HepG2 (cell line): ENCODE measurements at regions not wholly inside any gene's neighbourhood (a gene's known extent, or its start where the extent isn't known, plus 50 kb on each side); places are given as distances from the start of the nearest gene placed in this dataset.

Experiments used
- ATAC-seq: fragments of 200-7000 bp; cut with Tn5 transposase; 3 replicates; pipeline ENCODE4 v1.9.1; 2020; ENCODE audit warnings: mild to moderate bottlenecking, moderate library complexity
- BruUV-seq: library from RNA; stranded (reverse); fragments of 400-500 nt; replicated peaks from 2 replicates; lab custom pipeline; 2021; lab: Mats Ljungman, UMichigan
- CTCF ChIA-PET: fragments of 300-600 bp; formaldehyde crosslinking; extraction: SDS; loops from one replicate; lab custom pipeline; 2021; ENCODE audit warnings: low total read pairs, inconsistent platforms, low intra/inter-chr PET ratio; lab: Yijun Ruan, JAX
- POLR2A ChIA-PET: fragments of 350-600 bp; sonication (Branson Sonifier 250); formaldehyde crosslinking; loops from one replicate; lab custom pipeline; 2020; ENCODE audit warnings: antibody characterized with exemption, inconsistent platforms; lab: Yijun Ruan, JAX
- DNase-seq: peaks from one replicate; pipeline ENCODE4 v3.0.0-alpha.2; 2015; ENCODE audit warnings: low spot score
- FAIRE-seq: peaks from 3 replicates; lab custom pipeline; 2011; peaks lifted over from hg19 to GRCh38; lab: Jason Lieb, UNC
- H2AFZ ChIP-seq: one replicate; pipeline ENCODE4 v1.6.1; 2011; ENCODE audit warnings: low read length, inconsistent platforms
- H3K27ac ChIP-seq: fragments of 300-600 bp; 3 replicates; pipeline ENCODE4 v1.8.0; 2011; ENCODE audit warnings: mixed run types, mild to moderate bottlenecking, mixed read lengths, low read length, inconsistent platforms; ENCODE audit not compliant: insufficient read depth; ENCODE audit errors: extremely low read length
- H3K27me3 ChIP-seq, 2 experiments: fragments of 200-600 bp in 1 of 2; 2 replicates in 1 of 2; 3 replicates in 1 of 2; pipeline versions ENCODE4 v1.6.0 to v1.8.0; 2011; ENCODE audit warnings: low read length in 2 of 2, mild to moderate bottlenecking in 2 of 2, moderate library complexity in 2 of 2, inconsistent platforms in 1 of 2; ENCODE audit not compliant: insufficient read depth in 2 of 2, control insufficient read depth in 1 of 2
- H3K36me3 ChIP-seq, 2 experiments: fragments of 200-600 bp in 1 of 2; replicated peaks in 1 of 2; 2 replicates in 1 of 2; 3 replicates in 1 of 2; pipeline versions ENCODE4 v1.5.1 to v1.8.0; 2011; ENCODE audit warnings: low read length in 2 of 2, inconsistent platforms in 1 of 2; ENCODE audit not compliant: insufficient read depth in 2 of 2, control insufficient read depth in 1 of 2
- H3K4me1 ChIP-seq: 2 replicates; pipeline ENCODE4 v1.5.1; 2012; ENCODE audit warnings: low read length, inconsistent platforms; ENCODE audit not compliant: insufficient read depth
- H3K4me2 ChIP-seq: 2 replicates; pipeline ENCODE4 v1.6.0; 2011; ENCODE audit warnings: low read depth, low read length, inconsistent platforms
- H3K4me3 ChIP-seq, 3 experiments: fragments of 200-600 bp in 1 of 3; sonication (generic), shearing (Covaris generic) in 1 of 3; replicated peaks in 1 of 3; 2 replicates each; pipeline ENCODE4 v1.5.1; 2011 to 2016; ENCODE audit warnings: low read length in 3 of 3, inconsistent platforms in 2 of 3, low read depth in 2 of 3, mild to moderate bottlenecking in 2 of 3, control low read depth in 1 of 3, mixed read lengths in 1 of 3; ENCODE audit not compliant: insufficient read depth in 1 of 3
- H3K79me2 ChIP-seq: one replicate; pipeline ENCODE4 v1.6.1; 2011; ENCODE audit warnings: low read length, inconsistent platforms; ENCODE audit not compliant: insufficient read depth
- H3K9ac ChIP-seq: 2 replicates; pipeline ENCODE4 v1.6.0; 2011; ENCODE audit warnings: mild to moderate bottlenecking, low read depth, low read length, inconsistent platforms; ENCODE audit not compliant: insufficient read depth
- H3K9me3 ChIP-seq: 2 replicates; pipeline ENCODE4 v1.5.1; 2012; ENCODE audit warnings: mild to moderate bottlenecking, low read length
- H4K20me1 ChIP-seq: 2 replicates; pipeline ENCODE4 v1.6.0; 2011; ENCODE audit warnings: inconsistent platforms, mild to moderate bottlenecking, low read length, moderate library complexity; ENCODE audit not compliant: insufficient read depth
- ATF1 ChIP-seq: IDR thresholded peaks from 2 replicates; pipeline ENCODE4 v1.6.1; 2016; ENCODE audit warnings: mild to moderate bottlenecking, control low read depth
- CBX5 ChIP-seq: sonication (generic); formaldehyde crosslinking; IDR thresholded peaks from 2 replicates; pipeline ENCODE4 v1.4.0; 2020; ENCODE audit warnings: missing genetic modification reagents, borderline replicate concordance
- GFI1 ChIP-seq: sonication (generic); formaldehyde crosslinking; IDR thresholded peaks from 2 replicates; pipeline ENCODE4 v1.5.0; 2020; ENCODE audit warnings: missing genetic modification reagents, mild to moderate bottlenecking, borderline replicate concordance
- HOXA7 ChIP-seq: sonication (generic); formaldehyde crosslinking; IDR thresholded peaks from 2 replicates; pipeline ENCODE4 v1.8.1; 2022; ENCODE audit warnings: mild to moderate bottlenecking, missing genetic modification reagents, moderate library complexity
- LCORL ChIP-seq, 2 experiments: fragments of 450-650 bp in 1 of 2; sonication (generic) in 1 of 2; formaldehyde crosslinking in 1 of 2; IDR thresholded peaks; 2 replicates each; pipeline versions ENCODE4 v1.5.0 to v1.6.1; 2017 to 2020; ENCODE audit warnings: antibody characterized with exemption in 1 of 2, missing genetic modification reagents in 1 of 2
- MYNN ChIP-seq: sonication (generic); formaldehyde crosslinking; IDR thresholded peaks from 2 replicates; pipeline ENCODE4 v1.4.0; 2020; ENCODE audit warnings: mild to moderate bottlenecking, low read depth, missing genetic modification reagents
- NCOA2 ChIP-seq: sonication (generic); formaldehyde crosslinking; IDR thresholded peaks from 2 replicates; pipeline ENCODE4 v1.8.0; 2022; ENCODE audit warnings: inconsistent platforms
- NFIC ChIP-seq: IDR thresholded peaks from 2 replicates; pipeline ENCODE4 v1.6.1; 2012; ENCODE audit warnings: mild to moderate bottlenecking, low read length, inconsistent platforms
- PCBP2 ChIP-seq: fragments of 200-400 bp; formaldehyde crosslinking; optimal IDR thresholded peaks from 2 replicates; pipeline ENCODE3; 2018; ENCODE audit warnings: low read length, low read depth; ENCODE audit not compliant: poor library complexity, severe bottlenecking
- SP4 ChIP-seq: sonication (generic); formaldehyde crosslinking; IDR thresholded peaks from 2 replicates; pipeline ENCODE4 v1.8.1; 2023; ENCODE audit warnings: mild to moderate bottlenecking, missing genetic modification reagents
- XBP1 ChIP-seq: sonication (generic); formaldehyde crosslinking; IDR thresholded peaks from 2 replicates; pipeline ENCODE4 v1.5.0; 2020; ENCODE audit warnings: missing genetic modification reagents
- YY1 ChIP-seq: IDR thresholded peaks from 2 replicates; pipeline ENCODE4 v1.6.1; 2011; ENCODE audit warnings: low read length, low read depth, moderate library complexity, mild to moderate bottlenecking; ENCODE audit not compliant: insufficient read depth, insufficient replicate concordance
- ZNF781 ChIP-seq: sonication (generic); formaldehyde crosslinking; IDR thresholded peaks from 2 replicates; pipeline ENCODE4 v1.5.1; 2020; ENCODE audit warnings: borderline replicate concordance, mild to moderate bottlenecking, missing genetic modification reagents; ENCODE audit errors: not compliant biosample characterization
- ZSCAN22 ChIP-seq: sonication (generic); formaldehyde crosslinking; IDR thresholded peaks from 2 replicates; pipeline ENCODE4 v1.4.0; 2020; ENCODE audit warnings: mild to moderate bottlenecking, missing genetic modification reagents
- WGBS: methylation state at CpG from one replicate; pipeline ENCODE4 v1.1.6; 2017; ENCODE audit warnings: low lambda C conversion rate; 5-methylcytosine and 5-hydroxymethylcytosine counted together
- in situ Hi-C: cut with HindIII; loops from 2 replicates; pipeline ENCODE4 v1.10.0; 2017; ENCODE audit warnings: low pct_unique_long_range_greater_than_20kb; ENCODE audit not compliant: extremely low pct_ligation_motif_present
- intact Hi-C: fragments of 100-400 bp; cut with micrococcal nuclease; formaldehyde crosslinking; loops from one replicate; pipeline ENCODE4 v1.10.0; 2022; ENCODE audit not compliant: unreplicated experiment
- TF ChIP-seq, protein P1 (sequence below): sonication (generic); formaldehyde crosslinking; IDR thresholded peaks from 2 replicates; pipeline ENCODE4 v1.5.1; 2020; ENCODE audit warnings: missing genetic modification reagents, mild to moderate bottlenecking, borderline replicate concordance
- TF ChIP-seq, protein P2 (sequence below): sonication (generic); formaldehyde crosslinking; IDR thresholded peaks from 2 replicates; pipeline ENCODE4 v1.4.0; 2020; ENCODE audit warnings: missing genetic modification reagents
- TF ChIP-seq, protein P3 (sequence below): sonication (generic); formaldehyde crosslinking; IDR thresholded peaks from 2 replicates; pipeline ENCODE4 v1.5.1; 2020; ENCODE audit warnings: missing genetic modification reagents, mild to moderate bottlenecking, borderline replicate concordance
- TF ChIP-seq, protein P4 (sequence below): sonication (generic); formaldehyde crosslinking; IDR thresholded peaks from 2 replicates; pipeline ENCODE4 v1.4.0; 2020; ENCODE audit warnings: missing genetic modification reagents

DNA sequence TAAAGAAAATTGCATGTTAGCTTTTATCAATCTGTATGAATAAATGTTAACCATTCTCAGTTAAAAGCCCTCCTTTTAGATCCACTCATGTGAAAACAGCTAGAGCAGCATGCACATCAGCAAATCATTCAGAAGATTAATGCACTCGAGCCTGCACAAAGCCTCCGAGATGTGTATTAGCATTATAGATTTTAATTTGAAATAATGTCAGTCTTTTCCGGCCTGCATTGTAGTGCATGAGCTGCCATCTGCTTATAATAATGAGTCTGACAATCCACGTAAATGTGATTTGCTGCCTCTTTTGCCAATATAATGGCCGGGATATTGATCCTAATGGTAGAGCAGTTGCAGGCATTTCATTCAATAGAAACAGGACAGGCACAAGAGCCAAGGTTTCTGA lies 585.1 kb downstream of the IRX1 start:
- H3K4me3 ChIP-seq, result no peak overlapping the region
- H3K9me3 ChIP-seq, result peaks cover 84% of the 10 kb centered on the region
- in situ Hi-C loops (no loop called here), intact Hi-C loops (no loop called here)
- BruUV-seq, result no TSS peak
- no peaks in the 10 kb centered on the region for H3K36me3 ChIP-seq
- ChIA-PET POLR2A (no interaction called here), CTCF (no interaction called here)
- no peaks in the 10 kb centered on the region for H4K20me1 ChIP-seq
- H3K4me2 ChIP-seq, result no peak overlapping the region
- ATAC-seq (no peak), FAIRE-seq (no peak), DNase-seq (no peak)
- no peaks in the 10 kb centered on the region for H3K79me2 ChIP-seq
- no peak overlapping the region for H2AFZ ChIP-seq
- no peak overlapping the region for H3K27ac ChIP-seq
- no peaks in the 10 kb centered on the region for H3K4me1 ChIP-seq
- TF ChIP-seq, protein P1, sequence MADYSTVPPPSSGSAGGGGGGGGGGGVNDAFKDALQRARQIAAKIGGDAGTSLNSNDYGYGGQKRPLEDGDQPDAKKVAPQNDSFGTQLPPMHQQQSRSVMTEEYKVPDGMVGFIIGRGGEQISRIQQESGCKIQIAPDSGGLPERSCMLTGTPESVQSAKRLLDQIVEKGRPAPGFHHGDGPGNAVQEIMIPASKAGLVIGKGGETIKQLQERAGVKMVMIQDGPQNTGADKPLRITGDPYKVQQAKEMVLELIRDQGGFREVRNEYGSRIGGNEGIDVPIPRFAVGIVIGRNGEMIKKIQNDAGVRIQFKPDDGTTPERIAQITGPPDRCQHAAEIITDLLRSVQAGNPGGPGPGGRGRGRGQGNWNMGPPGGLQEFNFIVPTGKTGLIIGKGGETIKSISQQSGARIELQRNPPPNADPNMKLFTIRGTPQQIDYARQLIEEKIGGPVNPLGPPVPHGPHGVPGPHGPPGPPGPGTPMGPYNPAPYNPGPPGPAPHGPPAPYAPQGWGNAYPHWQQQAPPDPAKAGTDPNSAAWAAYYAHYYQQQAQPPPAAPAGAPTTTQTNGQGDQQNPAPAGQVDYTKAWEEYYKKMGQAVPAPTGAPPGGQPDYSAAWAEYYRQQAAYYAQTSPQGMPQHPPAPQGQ, result no peak
- TF ChIP-seq CBX5 (CRISPR knock-in tag) (no peak), ZNF781 (CRISPR knock-in tag) (no peak), ZSCAN22 (CRISPR knock-in tag) (no peak), GFI1 (no peak), ATF1 (CRISPR knock-in tag) (no peak), NFIC (no peak), XBP1 (CRISPR knock-in tag) (no peak), LCORL (IDR thresholded peaks at IDR 0.05) (no peak), LCORL (CRISPR knock-in tag; IDR thresholded peaks at IDR 0.05) (no peak), NCOA2 (no peak), MYNN (no peak), YY1 (no peak), PCBP2 (no peak), SP4 (CRISPR knock-in tag) (no peak), HOXA7 (CRISPR knock-in tag) (no peak)
- TF ChIP-seq, protein P2, sequence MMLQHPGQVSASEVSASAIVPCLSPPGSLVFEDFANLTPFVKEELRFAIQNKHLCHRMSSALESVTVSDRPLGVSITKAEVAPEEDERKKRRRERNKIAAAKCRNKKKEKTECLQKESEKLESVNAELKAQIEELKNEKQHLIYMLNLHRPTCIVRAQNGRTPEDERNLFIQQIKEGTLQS, result no peak
- TF ChIP-seq, protein P3, sequence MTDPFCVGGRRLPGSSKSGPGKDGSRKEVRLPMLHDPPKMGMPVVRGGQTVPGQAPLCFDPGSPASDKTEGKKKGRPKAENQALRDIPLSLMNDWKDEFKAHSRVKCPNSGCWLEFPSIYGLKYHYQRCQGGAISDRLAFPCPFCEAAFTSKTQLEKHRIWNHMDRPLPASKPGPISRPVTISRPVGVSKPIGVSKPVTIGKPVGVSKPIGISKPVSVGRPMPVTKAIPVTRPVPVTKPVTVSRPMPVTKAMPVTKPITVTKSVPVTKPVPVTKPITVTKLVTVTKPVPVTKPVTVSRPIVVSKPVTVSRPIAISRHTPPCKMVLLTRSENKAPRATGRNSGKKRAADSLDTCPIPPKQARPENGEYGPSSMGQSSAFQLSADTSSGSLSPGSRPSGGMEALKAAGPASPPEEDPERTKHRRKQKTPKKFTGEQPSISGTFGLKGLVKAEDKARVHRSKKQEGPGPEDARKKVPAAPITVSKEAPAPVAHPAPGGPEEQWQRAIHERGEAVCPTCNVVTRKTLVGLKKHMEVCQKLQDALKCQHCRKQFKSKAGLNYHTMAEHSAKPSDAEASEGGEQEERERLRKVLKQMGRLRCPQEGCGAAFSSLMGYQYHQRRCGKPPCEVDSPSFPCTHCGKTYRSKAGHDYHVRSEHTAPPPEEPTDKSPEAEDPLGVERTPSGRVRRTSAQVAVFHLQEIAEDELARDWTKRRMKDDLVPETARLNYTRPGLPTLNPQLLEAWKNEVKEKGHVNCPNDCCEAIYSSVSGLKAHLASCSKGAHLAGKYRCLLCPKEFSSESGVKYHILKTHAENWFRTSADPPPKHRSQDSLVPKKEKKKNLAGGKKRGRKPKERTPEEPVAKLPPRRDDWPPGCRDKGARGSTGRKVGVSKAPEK (CRISPR knock-in tag), result no peak
- TF ChIP-seq, protein P4, sequence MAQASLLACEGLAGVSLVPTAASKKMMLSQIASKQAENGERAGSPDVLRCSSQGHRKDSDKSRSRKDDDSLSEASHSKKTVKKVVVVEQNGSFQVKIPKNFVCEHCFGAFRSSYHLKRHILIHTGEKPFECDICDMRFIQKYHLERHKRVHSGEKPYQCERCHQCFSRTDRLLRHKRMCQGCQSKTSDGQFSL (CRISPR knock-in tag), result no peak
- 3% methylated on average over 5 of the region's 5 CpGs for WGBS
- no peak overlapping the region for H3K9ac ChIP-seq
- no peaks in the 10 kb centered on the region for H3K27me3 ChIP-seq
